Hematopoietic multipotent progenitor cell (in vitro differentiated cells): ENCODE measurements at regions not wholly inside any gene's neighbourhood (a gene's known extent, or its start where the extent isn't known, plus 50 kb on each side); places are given as distances from the start of the nearest gene placed in this dataset.
"Not testable (repeated sequence)": the region's sequence is repeated elsewhere in the genome, so short reads cannot be mapped to it uniquely, and the experiment has no call there.

Source experiments
- DNase-seq, 3 donors: peaks; one replicate each; pipeline ENCODE4 v3.0.0-alpha.2; 2011 to 2015; ENCODE audit warnings: low read depth in 2 of 3, low spot score in 2 of 3

DNA sequence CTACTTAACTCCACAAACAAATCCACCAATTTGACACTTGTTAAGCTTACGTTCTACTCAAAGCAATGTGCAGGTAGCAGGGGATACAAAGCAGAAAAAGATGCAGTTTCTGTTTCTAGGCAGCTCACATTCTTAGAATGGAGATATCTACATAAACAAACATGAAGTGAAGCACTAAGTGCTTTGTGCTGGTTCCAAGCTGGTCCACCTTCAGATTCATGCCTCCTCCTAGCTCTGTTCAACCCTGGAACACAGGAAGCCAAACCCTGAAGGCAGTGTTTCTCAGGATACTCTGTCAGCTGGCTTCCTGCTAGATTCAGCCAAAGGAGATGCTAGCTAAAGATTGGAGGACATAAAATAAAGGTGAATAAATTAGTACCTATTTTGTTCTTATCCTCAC, 55.3 kb upstream of the NOL4 start:
- no peak for DNase-seq

DNA sequence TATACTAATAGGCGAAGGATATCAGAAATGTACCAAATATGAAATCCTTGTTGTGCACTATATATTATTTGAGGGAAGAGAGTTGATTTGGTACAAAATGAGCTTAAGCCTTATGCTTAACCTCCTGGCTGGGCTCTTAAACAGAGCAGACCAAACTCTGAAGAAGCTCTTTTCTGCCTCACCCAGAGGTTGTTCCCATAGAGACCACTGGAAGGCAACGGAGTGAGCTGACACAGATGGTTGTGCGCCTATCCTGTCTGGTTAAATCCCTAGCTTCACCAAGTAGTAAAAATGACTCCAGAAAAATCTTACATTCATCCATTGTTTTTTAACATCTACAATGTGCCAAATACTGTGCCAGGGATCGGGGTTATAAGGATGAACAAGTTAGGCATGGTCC, 55.9 kb upstream of the NOL4 start:
- no peak for DNase-seq

DNA sequence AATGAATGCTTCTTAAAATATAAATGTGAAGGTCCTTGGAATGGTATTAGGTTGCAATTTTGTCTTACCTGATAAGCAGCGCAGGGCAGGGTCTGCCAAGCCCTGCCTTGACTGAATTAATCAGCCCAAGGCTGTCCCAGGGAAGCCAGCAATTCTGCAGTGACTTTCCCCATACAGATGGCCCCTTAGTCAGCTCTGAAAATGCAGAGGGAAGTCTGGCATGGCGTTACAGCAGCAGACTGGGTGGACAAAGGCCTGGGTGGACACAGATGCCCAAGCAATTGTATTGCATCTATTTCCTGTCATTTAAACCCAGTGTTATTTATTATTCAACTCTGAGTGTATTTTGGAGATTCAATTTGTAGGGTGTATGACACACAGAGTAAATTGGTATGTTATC, 56.6 kb upstream of the NOL4 start:
- no peak for DNase-seq

DNA sequence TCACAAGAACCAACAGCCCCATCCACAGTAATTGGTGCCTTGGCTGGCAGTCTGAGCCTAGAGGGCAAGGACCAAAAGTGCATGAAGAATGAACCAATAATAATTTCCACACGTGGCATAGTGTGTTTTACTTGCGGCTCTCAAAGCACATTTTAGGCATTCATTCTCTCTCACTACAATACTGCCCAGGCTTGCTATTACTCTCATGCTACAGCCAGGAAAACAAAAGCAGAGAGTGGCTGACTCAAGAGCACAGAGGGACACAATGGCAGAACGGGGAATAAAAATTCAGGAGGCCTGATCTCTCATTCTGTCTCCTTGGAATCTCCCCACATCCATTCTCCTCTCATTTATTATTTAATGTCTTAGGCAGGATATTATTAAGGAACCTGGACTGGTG, 57.0 kb upstream of the NOL4 start:
- DNase-seq, result no peak

DNA sequence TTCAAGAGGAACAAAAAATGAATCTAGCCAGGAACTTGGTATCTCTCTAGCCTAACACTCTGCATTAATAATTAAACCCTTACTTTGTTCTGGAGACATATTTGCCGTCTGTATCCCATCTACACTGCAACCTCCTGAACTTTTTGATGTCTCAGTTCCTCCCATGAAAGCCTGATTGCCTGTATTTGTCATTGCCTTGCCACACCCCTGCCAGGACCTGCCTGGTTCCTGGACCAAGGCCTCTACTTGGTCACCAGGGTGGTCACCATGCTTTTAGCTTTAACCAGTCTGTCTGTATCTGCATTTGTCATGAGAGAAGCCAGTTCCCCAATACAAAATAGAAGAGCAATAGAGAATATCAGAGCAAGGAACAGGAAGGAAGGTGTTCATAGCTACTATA, 58.8 kb upstream of the NOL4 start:
- DNase-seq, result no peak

DNA sequence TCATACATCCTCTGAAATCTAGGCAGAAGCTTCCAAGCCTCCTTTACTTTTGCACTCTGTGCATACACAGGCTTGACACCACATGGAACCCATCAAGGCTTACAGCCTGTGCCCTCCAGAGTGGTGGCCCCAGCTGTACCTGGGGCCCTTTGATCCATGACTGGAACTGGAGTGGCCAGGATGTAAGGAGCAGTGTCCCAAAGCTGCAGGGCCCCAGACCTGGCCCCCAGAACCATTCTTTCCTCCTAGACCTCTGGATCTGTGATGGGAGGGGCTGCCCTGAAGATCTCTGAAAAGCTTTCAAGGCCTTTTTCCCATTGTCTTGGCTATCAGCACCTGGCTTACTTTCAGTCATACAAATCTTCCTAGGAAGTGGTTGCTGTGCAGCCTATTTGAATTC, 63.1 kb upstream of the NOL4 start:
- no peak for DNase-seq

DNA sequence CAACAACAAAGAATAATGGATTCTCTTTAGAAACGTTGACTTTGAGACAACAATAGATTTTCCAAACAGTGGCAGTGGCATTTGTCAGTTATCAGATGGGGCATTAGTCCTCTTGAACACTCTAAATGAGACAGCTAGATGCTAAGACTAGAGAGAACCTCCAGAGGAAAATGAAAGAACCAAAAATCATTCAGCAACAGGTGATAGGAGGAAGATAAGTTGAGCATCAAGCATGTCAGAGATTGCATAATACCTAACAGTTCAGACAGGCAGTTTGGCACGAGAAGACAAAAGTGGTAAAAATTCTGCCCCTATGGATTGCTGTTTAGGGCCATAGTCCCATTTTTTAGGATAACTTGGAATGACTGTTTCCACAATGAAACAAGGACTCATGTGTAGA, 67.9 kb upstream of the NOL4 start:
- no peak for DNase-seq

DNA sequence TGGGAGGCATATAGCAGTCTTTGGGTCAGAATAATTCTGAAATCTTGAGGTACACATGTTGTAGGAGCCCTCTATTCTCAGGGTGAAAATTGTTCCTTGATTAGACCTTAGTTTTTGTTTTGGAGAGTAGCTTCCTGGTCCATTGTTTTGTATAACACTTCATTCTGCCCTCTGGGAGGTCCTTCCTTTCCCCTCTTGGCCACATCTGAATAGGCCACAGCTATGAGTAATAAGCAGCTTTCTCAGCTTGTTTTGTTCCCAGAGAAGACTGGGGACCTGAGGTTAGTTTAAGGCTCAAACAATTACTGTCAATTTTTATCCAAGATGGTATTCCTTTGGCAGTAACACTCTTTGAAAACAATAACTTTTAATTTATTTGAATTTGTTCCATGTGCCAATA, 72.6 kb upstream of the NOL4 start:
- no peak for DNase-seq

DNA sequence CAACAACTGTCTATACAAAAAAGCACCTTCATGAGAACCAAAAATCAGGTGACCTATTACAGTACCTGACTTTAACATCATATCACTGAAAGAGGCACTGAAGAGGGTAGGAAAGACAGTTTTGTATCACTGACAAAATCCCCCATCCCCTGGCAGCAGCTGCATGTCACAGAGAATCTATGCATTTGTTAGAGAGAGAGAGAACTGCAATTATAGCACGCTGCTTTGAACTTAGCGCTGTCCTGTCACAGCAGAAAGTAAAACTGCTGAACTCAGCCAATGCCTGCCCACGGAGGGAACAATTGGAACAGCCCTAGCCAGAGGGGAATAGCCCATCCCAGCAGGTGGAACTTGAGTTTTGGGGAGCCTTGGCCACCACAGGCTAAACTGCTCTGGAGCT, 75.1 kb upstream of the NOL4 start:
- DNase-seq, result no peak

DNA sequence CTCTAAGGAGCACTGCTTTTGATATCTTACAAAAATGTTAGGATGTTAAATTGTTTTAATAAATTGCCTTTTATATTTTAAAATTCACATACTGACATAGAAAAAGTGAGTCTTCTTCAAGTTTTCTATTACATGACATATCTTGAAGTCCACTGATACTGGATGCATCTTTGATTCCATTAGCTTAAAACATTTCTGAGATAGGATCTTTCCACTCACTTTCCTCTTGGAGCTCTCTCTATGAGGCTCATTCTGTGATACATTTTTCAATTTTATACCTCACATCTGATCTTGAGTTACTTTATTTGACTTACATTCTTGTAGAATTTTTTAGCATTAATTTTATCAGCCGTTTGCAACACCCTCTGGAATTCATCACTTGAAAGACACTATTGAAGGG, 86.8 kb upstream of the NOL4 start:
- no peak for DNase-seq

DNA sequence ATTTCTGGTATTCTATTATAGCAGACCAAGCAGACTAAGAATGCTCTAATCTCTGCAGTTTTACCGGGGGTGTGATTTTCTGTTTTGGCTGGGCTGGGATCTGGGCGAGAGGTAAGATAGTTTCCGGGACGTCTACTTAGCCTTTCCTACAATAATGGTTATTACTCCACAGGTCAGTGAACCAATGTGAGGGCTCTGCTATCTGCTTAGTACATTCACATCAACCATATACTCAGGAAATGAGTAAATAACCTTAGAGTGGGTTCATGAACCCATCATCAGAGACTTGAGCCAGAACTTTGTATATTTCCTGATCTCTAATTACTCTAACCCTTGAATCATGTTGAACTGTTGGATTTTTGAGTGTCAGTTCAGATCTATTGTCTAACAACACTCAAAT, 90.1 kb upstream of the NOL4 start:
- DNase-seq, result no peak

DNA sequence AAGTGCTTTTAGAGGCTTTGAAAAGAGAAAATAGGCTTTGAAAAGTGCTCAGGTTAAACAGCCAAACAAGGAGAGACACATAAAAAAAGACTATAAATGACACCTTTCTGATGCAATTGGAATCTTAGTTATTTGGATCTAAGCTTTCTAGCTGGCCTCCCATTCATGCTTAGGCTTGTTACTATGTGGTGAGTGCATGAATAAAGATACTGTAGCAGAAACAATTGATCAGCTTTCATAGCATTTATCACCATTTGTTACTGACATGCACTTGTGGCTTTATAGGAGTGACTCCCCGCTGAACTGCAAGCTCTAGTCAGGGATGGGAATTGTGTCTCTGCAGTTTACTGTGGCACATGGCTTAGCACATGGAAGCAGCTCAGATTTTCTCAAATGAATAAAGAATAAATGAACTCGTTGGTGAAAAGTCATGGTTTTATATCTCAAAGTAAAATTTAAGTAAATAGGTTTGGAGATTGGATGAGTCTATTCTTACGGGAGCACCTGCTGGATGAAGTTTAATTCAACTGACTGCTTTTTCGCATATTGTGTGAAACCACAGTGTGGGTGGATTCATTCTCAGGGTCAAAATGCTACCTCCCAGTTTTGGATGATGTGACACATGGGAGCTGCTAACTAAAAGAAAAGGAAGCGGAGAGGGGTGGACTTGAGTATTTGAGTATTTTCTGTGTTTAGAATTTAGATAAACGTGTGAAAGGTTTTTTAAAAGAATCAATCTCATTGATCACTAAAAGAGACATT, 91.1 kb upstream of the NOL4 start:
- no peak for DNase-seq

DNA sequence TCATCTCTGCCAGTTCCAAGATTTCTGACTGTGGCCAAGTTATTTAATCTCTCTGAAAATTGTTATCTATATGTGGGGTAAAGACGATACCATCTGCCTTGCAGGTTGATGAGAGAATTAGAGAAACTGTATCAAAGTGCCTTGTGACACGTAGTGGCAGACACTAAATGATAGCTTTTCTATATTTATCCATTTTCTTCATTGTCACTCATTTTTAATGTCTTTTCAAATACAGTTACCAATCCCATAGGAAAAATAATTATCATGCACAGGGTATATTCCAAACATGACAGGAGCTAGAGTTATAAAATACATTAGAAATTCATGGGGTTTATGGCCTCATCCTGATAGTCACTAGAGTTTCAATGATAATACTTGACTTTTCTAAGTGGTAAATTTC, 95.6 kb upstream of the NOL4 start:
- no peak for DNase-seq

DNA sequence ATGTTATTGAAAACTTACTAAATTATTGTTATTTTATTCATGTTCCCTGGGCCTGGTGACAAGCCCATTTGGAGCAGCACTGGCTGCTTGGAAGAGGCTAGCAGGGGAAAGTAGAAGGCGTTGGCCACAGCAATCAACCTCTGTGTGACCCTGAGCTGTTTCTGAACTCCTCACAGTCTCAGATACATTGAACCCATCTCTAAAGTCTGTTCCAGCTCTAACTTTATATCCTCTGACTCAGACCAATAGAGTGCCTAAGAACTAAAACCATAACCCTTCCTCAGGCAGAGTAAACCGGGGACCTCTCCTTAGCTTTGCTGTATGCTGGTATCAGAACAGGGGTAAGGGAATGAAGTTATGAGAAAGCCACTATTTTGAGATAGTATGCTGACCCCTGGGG, 96.4 kb upstream of the NOL4 start:
- no peak for DNase-seq

DNA sequence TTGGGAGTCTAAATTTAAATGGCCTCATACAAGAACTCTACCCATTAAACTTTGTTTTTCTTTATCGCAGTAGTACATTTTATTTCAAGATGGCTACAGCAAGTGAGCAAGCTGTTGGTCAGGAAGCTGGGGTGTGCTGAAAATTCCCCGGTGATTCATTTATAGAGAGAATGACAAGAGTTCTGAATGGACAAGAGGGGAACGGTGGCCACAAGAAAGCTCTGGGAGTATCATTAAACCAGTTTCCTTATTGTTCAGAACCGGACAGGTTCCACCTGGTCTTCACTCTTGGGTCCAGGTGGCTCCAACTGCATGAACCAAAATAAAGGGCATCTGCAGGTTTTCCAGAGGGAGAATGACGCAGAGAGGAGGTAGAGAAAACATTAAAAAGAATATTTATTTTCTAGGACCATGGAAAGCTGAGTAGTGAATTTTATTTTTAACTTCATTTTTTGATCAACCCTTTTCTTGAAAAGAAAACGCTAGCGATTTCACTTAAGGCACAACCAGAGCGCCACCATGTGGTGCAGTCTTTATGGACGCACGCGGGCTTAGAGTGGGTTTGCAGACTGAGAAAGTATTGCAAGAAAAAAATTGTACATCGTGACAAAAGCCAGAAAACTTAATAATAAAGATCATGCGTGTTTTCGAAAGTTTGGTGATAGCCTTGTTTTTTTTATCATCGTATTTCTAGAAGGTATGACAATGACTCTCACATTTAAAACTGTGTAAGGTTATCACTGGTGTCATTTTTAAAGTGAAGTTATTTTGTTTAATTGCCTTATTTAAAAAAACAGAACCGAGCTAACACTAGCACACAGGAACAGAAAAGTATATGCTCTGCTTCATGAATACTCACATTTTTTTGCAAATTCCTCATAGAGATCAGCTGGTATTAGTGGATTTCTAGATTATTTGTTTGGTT, 97.9 kb upstream of the NOL4 start:
- DNase-seq, result peak in 2 of 3 donors; percentile 11 to 45

DNA sequence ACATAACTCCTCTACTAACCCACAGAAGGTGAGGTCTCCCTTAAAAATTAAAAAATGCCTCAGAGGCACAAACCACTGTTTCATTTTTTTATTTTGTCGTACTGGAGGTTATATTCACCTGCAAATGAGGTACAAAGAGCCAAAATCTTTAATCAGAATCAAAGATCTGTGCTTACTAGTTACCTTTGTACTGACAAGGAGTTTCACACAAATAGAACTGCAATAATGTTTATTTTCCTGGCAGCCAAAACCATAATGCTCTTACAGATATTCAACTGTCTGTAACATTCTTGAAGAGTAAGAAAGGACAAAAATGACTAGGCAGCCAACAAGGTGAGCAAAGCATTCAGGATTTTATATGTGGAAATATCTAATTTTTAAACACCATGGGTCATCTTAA, 105.1 kb upstream of the NOL4 start:
- no peak for DNase-seq

DNA sequence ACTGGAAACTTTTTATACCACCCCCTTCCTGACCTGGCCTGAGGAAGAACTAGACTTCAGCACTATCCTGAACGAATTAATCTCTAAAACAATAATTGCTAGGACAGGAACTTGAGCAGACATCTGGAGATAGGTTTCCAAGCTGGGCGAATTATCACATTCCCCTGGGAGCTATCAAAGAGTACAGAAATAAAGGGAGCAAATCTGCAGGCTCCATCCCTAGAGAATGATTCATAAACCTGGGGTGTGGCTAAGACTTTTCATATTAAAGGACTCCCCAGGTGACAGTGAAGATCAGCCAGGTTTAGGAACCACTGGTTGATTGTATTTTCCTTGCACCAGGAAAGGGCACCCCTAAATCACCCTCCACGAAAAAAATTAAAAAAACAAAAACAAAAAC, 105.6 kb upstream of the NOL4 start:
- DNase-seq, result no peak

DNA sequence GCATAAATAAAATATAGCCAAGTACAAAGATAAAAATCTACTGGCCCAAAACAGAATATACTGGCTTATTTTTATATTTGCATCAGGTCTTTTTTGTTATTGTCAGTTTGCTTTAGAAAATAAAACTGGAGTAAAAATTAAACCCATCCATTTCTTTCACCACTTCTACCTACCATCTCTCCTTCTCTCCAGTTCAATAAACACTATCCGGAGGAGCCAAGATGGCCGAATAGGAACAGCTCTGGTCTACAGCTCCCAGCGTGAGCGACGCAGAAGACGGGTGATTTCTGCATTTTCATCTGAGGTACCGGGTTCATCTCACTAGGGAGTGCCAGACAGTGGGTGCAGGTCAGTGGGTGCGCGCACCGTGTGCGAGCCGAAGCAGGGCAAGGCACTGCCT, 106.2 kb upstream of the NOL4 start:
- not testable (repeated sequence) for DNase-seq

DNA sequence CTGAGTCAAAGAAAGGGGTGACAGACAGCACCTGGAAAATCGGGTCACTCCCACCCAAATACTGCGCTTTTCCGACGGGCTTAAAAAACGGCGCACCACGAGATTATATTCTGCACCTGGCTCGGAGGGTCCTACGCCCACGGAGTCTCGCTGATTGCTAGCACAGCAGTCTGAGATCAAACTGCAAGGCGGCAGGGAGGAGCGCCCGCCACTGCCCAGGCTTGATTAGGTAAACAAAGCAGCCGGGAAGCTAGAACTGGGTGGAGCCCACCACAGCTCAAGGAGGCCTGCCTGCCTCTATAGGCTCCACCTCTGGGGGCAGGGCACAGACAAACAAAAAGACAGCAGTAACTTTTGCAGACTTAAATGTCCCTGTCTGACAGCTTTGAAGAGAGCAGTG, 106.6 kb upstream of the NOL4 start:
- DNase-seq, result not testable (repeated sequence)

DNA sequence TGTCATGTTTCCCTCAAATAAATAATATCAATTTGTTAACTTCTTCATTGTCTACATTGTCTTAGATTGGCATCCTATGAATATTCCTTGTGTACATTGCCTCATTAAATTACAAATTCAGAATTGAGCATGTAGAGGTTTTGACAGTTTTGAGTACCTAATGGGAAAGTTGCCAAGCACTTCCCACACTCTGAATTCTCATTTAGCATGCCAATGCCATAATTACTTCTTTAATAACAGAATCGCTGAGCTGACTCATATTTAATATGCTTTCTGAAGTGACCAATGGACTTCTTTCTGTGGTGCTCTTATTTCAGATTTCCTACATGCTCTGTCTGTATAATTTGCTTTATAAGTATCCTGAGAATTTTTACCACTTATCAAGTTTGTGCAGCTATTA, 114.4 kb upstream of the NOL4 start:
- DNase-seq, result no peak

DNA sequence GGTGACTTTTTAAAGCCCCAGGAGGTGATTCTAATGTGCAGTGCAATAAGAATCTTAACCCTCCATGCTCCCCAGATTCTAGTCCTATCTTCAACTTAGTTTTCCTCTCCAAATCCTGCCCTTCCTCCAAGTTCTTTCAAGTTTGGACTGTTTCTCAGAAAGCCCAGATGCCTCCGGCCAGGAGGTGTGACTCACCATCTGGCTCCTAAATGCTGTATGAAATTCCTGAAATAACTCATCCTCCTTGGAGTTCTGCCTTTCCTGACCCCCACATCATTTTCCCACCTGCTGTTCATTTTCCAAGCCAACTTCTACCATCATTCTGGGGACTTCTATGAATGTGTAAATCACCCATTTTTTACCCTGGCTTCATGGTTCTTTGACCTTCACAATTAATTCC, 118.2 kb upstream of the NOL4 start:
- no peak for DNase-seq

DNA sequence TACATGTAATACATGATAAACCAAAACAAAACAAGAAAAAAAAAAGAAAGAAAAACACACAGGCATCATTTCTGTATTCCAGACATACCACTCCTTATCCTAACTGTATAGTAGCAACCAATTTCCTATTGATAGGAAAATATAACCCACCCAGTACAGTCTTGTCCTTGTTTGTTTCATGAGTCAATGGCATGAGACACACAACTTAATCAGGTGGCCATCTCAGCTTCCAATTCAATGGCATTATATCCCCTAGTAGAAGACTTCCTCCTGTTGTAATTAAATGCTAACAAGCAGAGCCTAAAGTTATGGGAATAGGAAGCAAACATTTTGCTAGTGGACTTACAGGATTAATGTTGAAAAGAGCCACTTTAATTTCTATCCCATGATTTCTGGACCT, 121.0 kb upstream of the NOL4 start:
- no peak for DNase-seq
